H9 (cell line): ENCODE measurements at regions not wholly inside any gene's neighbourhood (a gene's known extent, or its start where the extent isn't known, plus 50 kb on each side); places are given as distances from the start of the nearest gene placed in this dataset.

ENCODE experiments used
- DNase-seq: peaks from one replicate; pipeline ENCODE4 v3.0.0-alpha.2; 2017
- H2AFZ ChIP-seq: one replicate; pipeline ENCODE4 v1.6.1; 2013; ENCODE audit warnings: mild to moderate bottlenecking, low read length, control low read depth, moderate library complexity
- H2AK5ac ChIP-seq: 2 replicates; pipeline ENCODE4 v1.6.1; 2013; ENCODE audit warnings: low read length, control low read depth, mixed read lengths; ENCODE audit not compliant: insufficient read length
- H2BK120ac ChIP-seq: one replicate; pipeline ENCODE4 v1.6.1; 2013; ENCODE audit warnings: low read depth, mild to moderate bottlenecking, low read length, control low read depth, inconsistent platforms; ENCODE audit not compliant: poor library complexity, severe bottlenecking
- H2BK12ac ChIP-seq: 2 replicates; pipeline ENCODE4 v1.6.1; 2013; ENCODE audit warnings: low read length, control low read depth, mixed read lengths, low read depth; ENCODE audit not compliant: insufficient read length
- H2BK15ac ChIP-seq: 2 replicates; pipeline ENCODE4 v1.6.1; 2013; ENCODE audit warnings: low read depth, low read length, control low read depth
- H2BK20ac ChIP-seq: one replicate; pipeline ENCODE4 v1.6.1; 2013; ENCODE audit warnings: low read depth, mild to moderate bottlenecking, low read length, control low read depth, inconsistent platforms; ENCODE audit not compliant: poor library complexity, severe bottlenecking
- H2BK5ac ChIP-seq: 2 replicates; pipeline ENCODE4 v1.6.1; 2013; ENCODE audit warnings: low read length, control low read depth, mixed read lengths; ENCODE audit not compliant: insufficient read length
- H3K14ac ChIP-seq: 2 replicates; pipeline ENCODE4 v1.6.1; 2013; ENCODE audit warnings: low read length, control low read depth; ENCODE audit not compliant: insufficient read depth
- H3K18ac ChIP-seq: 2 replicates; pipeline ENCODE4 v1.6.1; 2013; ENCODE audit warnings: low read depth, mild to moderate bottlenecking, mixed read lengths, low read length, control low read depth; ENCODE audit not compliant: insufficient read length
- H3K23ac ChIP-seq: 2 replicates; pipeline ENCODE4 v1.6.1; 2013; ENCODE audit warnings: low read length, control low read depth, mixed read lengths, low read depth; ENCODE audit not compliant: insufficient read length
- H3K23me2 ChIP-seq: 2 replicates; pipeline ENCODE4 v1.6.1; 2013; ENCODE audit warnings: low read depth, mild to moderate bottlenecking, mixed read lengths, low read length, control low read depth; ENCODE audit not compliant: insufficient read length, poor library complexity, severe bottlenecking
- H3K27ac ChIP-seq: 2 replicates; pipeline ENCODE4 v1.5.1; 2013; ENCODE audit warnings: low read length, control low read depth, mixed read lengths, low read depth; ENCODE audit not compliant: insufficient read length
- H3K27me3 ChIP-seq: 2 replicates; pipeline ENCODE4 v1.6.1; 2013; ENCODE audit warnings: low read length, control low read depth, inconsistent platforms; ENCODE audit not compliant: insufficient read depth
- H3K4ac ChIP-seq: 2 replicates; pipeline ENCODE4 v1.6.1; 2013; ENCODE audit warnings: low read depth, mild to moderate bottlenecking, control low read depth, inconsistent platforms, low read length, moderate library complexity
- H3K4me1 ChIP-seq: 2 replicates; pipeline ENCODE4 v1.6.1; 2013; ENCODE audit warnings: low read length, control low read depth, inconsistent platforms; ENCODE audit not compliant: insufficient read depth
- H3K4me2 ChIP-seq: 2 replicates; pipeline ENCODE4 v1.6.1; 2013; ENCODE audit warnings: low read length, control low read depth, mixed read lengths; ENCODE audit not compliant: insufficient read length, insufficient read depth
- H3K56ac ChIP-seq: 2 replicates; pipeline ENCODE4 v1.6.1; 2013; ENCODE audit warnings: low read depth, mild to moderate bottlenecking, mixed read lengths, low read length, control low read depth; ENCODE audit not compliant: insufficient read length
- H3K79me1 ChIP-seq: 2 replicates; pipeline ENCODE4 v1.6.1; 2013; ENCODE audit warnings: low read depth, mild to moderate bottlenecking, moderate library complexity, low read length, control low read depth, inconsistent platforms; ENCODE audit not compliant: insufficient read depth, poor library complexity, severe bottlenecking
- H3K79me2 ChIP-seq: 2 replicates; pipeline ENCODE4 v1.6.1; 2013; ENCODE audit warnings: low read length, control low read depth, inconsistent platforms; ENCODE audit not compliant: insufficient read depth
- H3K9ac ChIP-seq: 2 replicates; pipeline ENCODE4 v1.6.1; 2013; ENCODE audit warnings: low read length, control low read depth, mixed read lengths; ENCODE audit not compliant: insufficient read length; ENCODE audit errors: extremely low read depth
- H3K9me3 ChIP-seq: one replicate; pipeline ENCODE4 v1.6.1; 2013; ENCODE audit warnings: low read depth, low read length, inconsistent platforms; ENCODE audit not compliant: control insufficient read depth
- H3T11ph ChIP-seq: one replicate; pipeline ENCODE4 v1.6.1; 2013; ENCODE audit warnings: mild to moderate bottlenecking, low read length, control low read depth, inconsistent platforms
- H4K20me1 ChIP-seq: one replicate; pipeline ENCODE4 v1.6.1; 2013; ENCODE audit not compliant: control insufficient read depth, insufficient read length, insufficient read depth
- H4K5ac ChIP-seq: 2 replicates; pipeline ENCODE4 v1.6.1; 2013; ENCODE audit warnings: low read depth, mild to moderate bottlenecking, mixed read lengths, low read length, control low read depth; ENCODE audit not compliant: insufficient read length
- H4K8ac ChIP-seq: replicated peaks from 2 replicates; pipeline ENCODE4 v1.6.1; 2013; ENCODE audit warnings: low read length, control low read depth, mixed read lengths, low read depth; ENCODE audit not compliant: insufficient read length
- H4K91ac ChIP-seq: 2 replicates; pipeline ENCODE4 v1.6.1; 2013; ENCODE audit warnings: low read depth, mild to moderate bottlenecking, moderate library complexity, mixed read lengths, low read length, control low read depth; ENCODE audit not compliant: insufficient read length
- H3K27ac Mint-ChIP-seq, 3 experiments: 2 replicates in 2 of 3; 3 replicates in 1 of 3; pipeline ENCODE4 v1.8.0; 2020 to 2021; ENCODE audit warnings: mixed read lengths in 3 of 3, mild to moderate bottlenecking in 1 of 3, moderate library complexity in 1 of 3
- H3K27me3 Mint-ChIP-seq: 2 replicates; pipeline ENCODE4 v1.8.0; 2021; ENCODE audit warnings: low read depth, mild to moderate bottlenecking, moderate library complexity, mixed read lengths
- H3K36me3 Mint-ChIP-seq, 3 experiments: 2 replicates in 2 of 3; 3 replicates in 1 of 3; pipeline ENCODE4 v1.8.0; 2020 to 2021; ENCODE audit warnings: low read depth in 3 of 3, mixed read lengths in 3 of 3; ENCODE audit not compliant: insufficient read depth in 1 of 3
- H3K4me1 Mint-ChIP-seq, 2 experiments: 2 replicates each; pipeline ENCODE4 v1.8.0; 2020; ENCODE audit warnings: mixed read lengths in 2 of 2
- H3K4me3 Mint-ChIP-seq, 2 experiments: 2 replicates in 1 of 2; 3 replicates in 1 of 2; pipeline ENCODE4 v1.8.0; 2020 to 2021; ENCODE audit warnings: mild to moderate bottlenecking in 2 of 2, mixed read lengths in 2 of 2, moderate library complexity in 1 of 2
- H3K9me3 Mint-ChIP-seq, 2 experiments: 2 replicates in 1 of 2; 3 replicates in 1 of 2; pipeline ENCODE4 v1.8.0; 2020; ENCODE audit warnings: mild to moderate bottlenecking in 2 of 2, mixed read lengths in 2 of 2, moderate library complexity in 1 of 2
- CTCF ChIP-seq: fragments of 200-600 bp; sonication (generic); conservative IDR thresholded peaks from 3 replicates; pipeline ENCODE4 v1.8.0; 2021; ENCODE audit warnings: antibody characterized with exemption, mild to moderate bottlenecking
- WGBS: extraction: QIAGEN DNeasy Blood & Tissue Kit; methylation state at CpG from one replicate; pipeline ENCODE4 v1.1.7; 2013; ENCODE audit warnings: missing lambda C conversion rate, low lambda C conversion rate, mixed read lengths; ENCODE audit not compliant: insufficient read length; ENCODE audit errors: extremely low coverage; 5-methylcytosine and 5-hydroxymethylcytosine counted together

- Histone ChIP-seq H4K5ac (no peak overlapping the region), H4K20me1 (no peaks in the 10 kb centered on the region), H4K91ac (no peak overlapping the region), H2BK120ac (no peak overlapping the region), H2AK5ac (no peak overlapping the region), H3K4me2 (no peak overlapping the region), H3K23me2 (no peaks in the 10 kb centered on the region), H3K18ac (no peak overlapping the region), H3K23ac (no peak overlapping the region), H4K8ac (no peak overlapping the region), H3K4me1 (no peaks in the 10 kb centered on the region), H3K9me3 (no peaks in the 10 kb centered on the region), H2BK12ac (no peak overlapping the region), H3K14ac (no peak overlapping the region), H3K79me1 (no peaks in the 10 kb centered on the region), H3K27ac (no peak overlapping the region), H3K56ac (no peak overlapping the region), H3K27me3 (no peaks in the 10 kb centered on the region), H3K4ac (no peak overlapping the region), H2BK15ac (no peak overlapping the region), H2BK20ac (no peak overlapping the region), H3T11ph (no peak overlapping the region), H2AFZ (no peak overlapping the region), H2BK5ac (no peak overlapping the region), H3K9ac (no peak overlapping the region), H3K79me2 (no peaks in the 10 kb centered on the region)
- WGBS, result no CpG with 5 or more reads among the region's 5 CpGs
- Mint-ChIP-seq H3K4me3 (no peak overlapping the region), H3K36me3 (no peaks in the 10 kb centered on the region; a peak in 1 of 7 replicates), H3K9me3 (no peaks in the 10 kb centered on the region; a peak in 2 of 5 replicates), H3K27ac (peak overlapping the region in 1 of 3 experiments; percentile 67; a peak in 1 of 7 replicates), H3K27me3 (no peaks in the 10 kb centered on the region; the same call in 1 of the 2 replicates), H3K4me1 (no peaks in the 10 kb centered on the region)
- no peak for DNase-seq
- TF ChIP-seq CTCF, result no peak
Observed at GRCh38 chr5:98398465-98398864, 375.0 kb upstream of the RGMB start.
